ENCODE measurements at regions not wholly inside any gene's neighbourhood (a gene's known extent, or its start where the extent isn't known, plus 50 kb on each side); places are given as distances from the start of the nearest gene placed in this dataset.
A peak's percentile ranks its signal among the peaks of the same experiment; 100 is the strongest.

DNA sequence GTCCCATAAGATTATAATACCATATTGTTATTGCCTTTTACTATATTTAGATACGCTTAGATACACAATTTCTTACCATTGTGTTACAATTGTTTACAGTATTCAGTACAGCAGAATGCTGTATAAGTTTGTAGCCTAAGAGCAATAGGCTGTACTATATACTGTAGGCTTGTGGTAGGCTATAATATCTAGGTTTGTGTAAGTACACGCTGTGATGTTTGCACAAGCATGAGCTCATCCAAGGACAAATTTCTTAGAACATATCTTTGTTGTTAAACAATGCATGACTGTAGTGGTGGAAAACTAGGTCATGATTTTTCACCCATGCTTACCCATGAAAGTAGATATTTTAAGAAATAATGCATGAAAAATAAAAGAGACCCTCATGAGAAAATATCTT is 509.4 kb upstream of the CDH18 start (continued):
- TF ChIP-seq, protein P1, sequence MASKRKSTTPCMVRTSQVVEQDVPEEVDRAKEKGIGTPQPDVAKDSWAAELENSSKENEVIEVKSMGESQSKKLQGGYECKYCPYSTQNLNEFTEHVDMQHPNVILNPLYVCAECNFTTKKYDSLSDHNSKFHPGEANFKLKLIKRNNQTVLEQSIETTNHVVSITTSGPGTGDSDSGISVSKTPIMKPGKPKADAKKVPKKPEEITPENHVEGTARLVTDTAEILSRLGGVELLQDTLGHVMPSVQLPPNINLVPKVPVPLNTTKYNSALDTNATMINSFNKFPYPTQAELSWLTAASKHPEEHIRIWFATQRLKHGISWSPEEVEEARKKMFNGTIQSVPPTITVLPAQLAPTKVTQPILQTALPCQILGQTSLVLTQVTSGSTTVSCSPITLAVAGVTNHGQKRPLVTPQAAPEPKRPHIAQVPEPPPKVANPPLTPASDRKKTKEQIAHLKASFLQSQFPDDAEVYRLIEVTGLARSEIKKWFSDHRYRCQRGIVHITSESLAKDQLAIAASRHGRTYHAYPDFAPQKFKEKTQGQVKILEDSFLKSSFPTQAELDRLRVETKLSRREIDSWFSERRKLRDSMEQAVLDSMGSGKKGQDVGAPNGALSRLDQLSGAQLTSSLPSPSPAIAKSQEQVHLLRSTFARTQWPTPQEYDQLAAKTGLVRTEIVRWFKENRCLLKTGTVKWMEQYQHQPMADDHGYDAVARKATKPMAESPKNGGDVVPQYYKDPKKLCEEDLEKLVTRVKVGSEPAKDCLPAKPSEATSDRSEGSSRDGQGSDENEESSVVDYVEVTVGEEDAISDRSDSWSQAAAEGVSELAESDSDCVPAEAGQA (IDR thresholded peaks at IDR 0.05; ENCODE audit: low read depth), result no peak
- TF ChIP-seq, protein P1 (CRISPR knock-in tag; IDR thresholded peaks at IDR 0.05; ENCODE audit: borderline replicate concordance), result no peak
- no peak for TF ChIP-seq ZC3H4 (CRISPR knock-in tag; IDR thresholded peaks at IDR 0.05; ENCODE audit: borderline replicate concordance)
- TF ChIP-seq, protein P2, sequence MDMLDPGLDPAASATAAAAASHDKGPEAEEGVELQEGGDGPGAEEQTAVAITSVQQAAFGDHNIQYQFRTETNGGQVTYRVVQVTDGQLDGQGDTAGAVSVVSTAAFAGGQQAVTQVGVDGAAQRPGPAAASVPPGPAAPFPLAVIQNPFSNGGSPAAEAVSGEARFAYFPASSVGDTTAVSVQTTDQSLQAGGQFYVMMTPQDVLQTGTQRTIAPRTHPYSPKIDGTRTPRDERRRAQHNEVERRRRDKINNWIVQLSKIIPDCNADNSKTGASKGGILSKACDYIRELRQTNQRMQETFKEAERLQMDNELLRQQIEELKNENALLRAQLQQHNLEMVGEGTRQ (IDR thresholded peaks at IDR 0.05; ENCODE audit: low read depth, low read length), result no peak
- TF ChIP-seq, protein P2 (CRISPR knock-in tag; IDR thresholded peaks at IDR 0.05; ENCODE audit: borderline replicate concordance), result no peak
- no peak for TF ChIP-seq ZNF138 (CRISPR knock-in tag; IDR thresholded peaks at IDR 0.05; ENCODE audit: low read depth)
- 0 out of 2 replicates have a peak, but pooled peaks have one; percentile 47 for TF ChIP-seq ZNF12 (CRISPR knock-in tag; IDR thresholded peaks at IDR 0.05)
- no peak for TF ChIP-seq ZNF557 (CRISPR knock-in tag; IDR thresholded peaks at IDR 0.05)
- TF ChIP-seq ZNF510 (CRISPR knock-in tag; IDR thresholded peaks at IDR 0.05; ENCODE audit: low read depth), result no peak
- TF ChIP-seq ZBTB8A (CRISPR knock-in tag; IDR thresholded peaks at IDR 0.05; ENCODE audit: borderline replicate concordance, low read depth), result no peak
- no peak for TF ChIP-seq PAWR (CRISPR knock-in tag; IDR thresholded peaks at IDR 0.05; ENCODE audit: borderline replicate concordance)
- TF ChIP-seq, protein P3, sequence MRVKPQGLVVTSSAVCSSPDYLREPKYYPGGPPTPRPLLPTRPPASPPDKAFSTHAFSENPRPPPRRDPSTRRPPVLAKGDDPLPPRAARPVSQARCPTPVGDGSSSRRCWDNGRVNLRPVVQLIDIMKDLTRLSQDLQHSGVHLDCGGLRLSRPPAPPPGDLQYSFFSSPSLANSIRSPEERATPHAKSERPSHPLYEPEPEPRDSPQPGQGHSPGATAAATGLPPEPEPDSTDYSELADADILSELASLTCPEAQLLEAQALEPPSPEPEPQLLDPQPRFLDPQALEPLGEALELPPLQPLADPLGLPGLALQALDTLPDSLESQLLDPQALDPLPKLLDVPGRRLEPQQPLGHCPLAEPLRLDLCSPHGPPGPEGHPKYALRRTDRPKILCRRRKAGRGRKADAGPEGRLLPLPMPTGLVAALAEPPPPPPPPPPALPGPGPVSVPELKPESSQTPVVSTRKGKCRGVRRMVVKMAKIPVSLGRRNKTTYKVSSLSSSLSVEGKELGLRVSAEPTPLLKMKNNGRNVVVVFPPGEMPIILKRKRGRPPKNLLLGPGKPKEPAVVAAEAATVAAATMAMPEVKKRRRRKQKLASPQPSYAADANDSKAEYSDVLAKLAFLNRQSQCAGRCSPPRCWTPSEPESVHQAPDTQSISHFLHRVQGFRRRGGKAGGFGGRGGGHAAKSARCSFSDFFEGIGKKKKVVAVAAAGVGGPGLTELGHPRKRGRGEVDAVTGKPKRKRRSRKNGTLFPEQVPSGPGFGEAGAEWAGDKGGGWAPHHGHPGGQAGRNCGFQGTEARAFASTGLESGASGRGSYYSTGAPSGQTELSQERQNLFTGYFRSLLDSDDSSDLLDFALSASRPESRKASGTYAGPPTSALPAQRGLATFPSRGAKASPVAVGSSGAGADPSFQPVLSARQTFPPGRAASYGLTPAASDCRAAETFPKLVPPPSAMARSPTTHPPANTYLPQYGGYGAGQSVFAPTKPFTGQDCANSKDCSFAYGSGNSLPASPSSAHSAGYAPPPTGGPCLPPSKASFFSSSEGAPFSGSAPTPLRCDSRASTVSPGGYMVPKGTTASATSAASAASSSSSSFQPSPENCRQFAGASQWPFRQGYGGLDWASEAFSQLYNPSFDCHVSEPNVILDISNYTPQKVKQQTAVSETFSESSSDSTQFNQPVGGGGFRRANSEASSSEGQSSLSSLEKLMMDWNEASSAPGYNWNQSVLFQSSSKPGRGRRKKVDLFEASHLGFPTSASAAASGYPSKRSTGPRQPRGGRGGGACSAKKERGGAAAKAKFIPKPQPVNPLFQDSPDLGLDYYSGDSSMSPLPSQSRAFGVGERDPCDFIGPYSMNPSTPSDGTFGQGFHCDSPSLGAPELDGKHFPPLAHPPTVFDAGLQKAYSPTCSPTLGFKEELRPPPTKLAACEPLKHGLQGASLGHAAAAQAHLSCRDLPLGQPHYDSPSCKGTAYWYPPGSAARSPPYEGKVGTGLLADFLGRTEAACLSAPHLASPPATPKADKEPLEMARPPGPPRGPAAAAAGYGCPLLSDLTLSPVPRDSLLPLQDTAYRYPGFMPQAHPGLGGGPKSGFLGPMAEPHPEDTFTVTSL (CRISPR knock-in tag; IDR thresholded peaks at IDR 0.05; ENCODE audit: borderline replicate concordance), result peak; percentile 34; the same call in 1 of the 2 replicates
- no peak for TF ChIP-seq PLRG1 (conservative IDR thresholded peaks at IDR 0.05)
- no peak for TF ChIP-seq ZNF441 (CRISPR knock-in tag; IDR thresholded peaks at IDR 0.05; ENCODE audit: borderline replicate concordance)
- TF ChIP-seq KDM5B (CRISPR knock-in tag; IDR thresholded peaks at IDR 0.05; ENCODE audit: borderline replicate concordance), result no peak
